GM19351 (cell line): ENCODE measurements at regions not wholly inside any gene's neighbourhood (a gene's known extent, or its start where the extent isn't known, plus 50 kb on each side); places are given as distances from the start of the nearest gene placed in this dataset.
"Not testable (repeated sequence)": the region's sequence is repeated elsewhere in the genome, so short reads cannot be mapped to it uniquely, and the experiment has no call there.

Experiments
- ATAC-seq: cut with Tn5 transposase; IDR thresholded peaks from one replicate; pipeline ENCODE4 v1.9.1; 2021; ENCODE audit warnings: mild to moderate bottlenecking, moderate library complexity; ENCODE audit not compliant: unreplicated experiment

DNA sequence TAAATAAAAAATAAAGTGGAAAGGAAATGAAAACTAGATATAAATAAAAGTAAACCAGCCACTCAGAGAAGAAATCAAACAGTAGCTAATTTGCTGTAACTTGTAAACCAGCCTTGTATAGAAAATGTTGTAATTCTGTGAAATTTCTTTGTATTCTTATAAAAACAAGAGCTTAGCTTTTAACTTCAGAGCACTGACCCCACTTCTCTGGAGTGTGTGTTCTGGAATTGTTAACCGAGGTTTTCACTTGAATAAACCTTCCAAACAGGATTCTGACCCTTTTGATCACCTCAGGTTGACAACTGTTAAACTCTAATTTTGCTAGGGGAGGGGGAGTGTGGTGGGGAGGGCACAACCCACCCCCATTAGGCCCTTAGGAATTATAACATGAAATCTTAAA lies 151.9 kb upstream of the TRIM24 start:
- no peak for ATAC-seq

DNA sequence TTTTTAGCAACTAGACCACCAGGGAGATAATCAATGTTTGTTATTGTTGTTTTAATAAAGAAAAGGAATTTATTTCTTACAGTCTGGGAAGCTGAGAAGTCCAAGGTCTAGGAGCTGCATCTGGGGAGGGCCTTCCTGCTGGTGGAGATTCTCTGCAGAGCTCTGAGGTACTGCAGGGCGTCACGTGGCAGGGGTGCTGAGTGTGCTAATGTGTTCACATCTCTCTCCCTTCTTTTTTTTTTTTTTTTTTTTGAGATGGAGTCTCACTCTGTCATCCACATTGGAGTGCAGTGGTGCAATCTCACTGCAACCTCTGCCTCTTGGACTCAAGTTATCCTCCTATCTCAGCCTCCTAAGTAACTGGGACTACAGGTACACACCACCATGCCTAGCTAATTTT lies 150.9 kb upstream of the TRIM24 start:
- ATAC-seq: no peak

DNA sequence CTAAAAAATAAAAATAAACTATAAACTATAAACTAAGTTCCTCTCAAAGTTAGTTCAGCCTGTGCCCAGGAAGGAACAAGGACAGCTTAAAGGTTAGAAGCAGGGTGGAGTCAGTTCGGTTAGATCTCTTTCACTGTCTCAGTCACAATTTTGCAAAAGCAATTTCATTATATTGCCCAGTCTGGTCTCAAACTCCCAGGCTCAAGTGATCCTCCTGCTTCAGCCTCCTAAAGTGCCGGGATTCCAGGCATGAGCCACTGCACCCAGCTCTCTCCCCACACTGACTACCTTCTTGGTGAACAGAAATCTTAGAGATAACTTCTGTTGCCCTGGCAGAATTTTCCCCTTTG lies 146.3 kb upstream of the TRIM24 start:
- ATAC-seq: no peak

DNA sequence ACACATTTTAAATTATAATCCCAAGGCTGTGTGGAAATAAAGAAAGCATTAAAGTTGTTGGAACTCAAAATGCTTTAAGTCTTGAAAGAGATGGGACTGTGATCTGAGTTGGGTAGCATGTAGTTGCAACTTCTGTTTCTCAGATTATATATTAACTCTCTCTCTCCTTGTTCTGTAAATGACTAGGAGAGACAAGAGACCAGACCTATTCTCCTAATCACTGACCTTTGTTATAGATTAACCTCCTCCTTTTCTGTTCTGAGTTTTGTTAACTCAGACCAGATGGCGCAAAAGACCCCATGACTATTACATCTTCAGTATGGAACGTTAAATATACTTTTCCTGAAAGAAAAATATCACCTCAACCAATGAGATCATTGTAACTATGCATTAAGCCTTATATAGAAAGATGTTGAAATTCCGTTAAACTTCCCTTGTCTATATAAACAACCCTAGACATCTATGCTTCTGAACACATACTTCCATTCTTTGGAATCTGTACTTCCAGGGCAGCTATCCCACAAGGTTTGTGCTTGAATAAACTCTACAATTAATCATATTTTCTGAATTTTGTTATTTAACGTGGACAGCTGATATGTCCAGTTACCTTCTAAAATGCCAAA lies 143.5 kb upstream of the TRIM24 start:
- peak; percentile 80 for ATAC-seq

DNA sequence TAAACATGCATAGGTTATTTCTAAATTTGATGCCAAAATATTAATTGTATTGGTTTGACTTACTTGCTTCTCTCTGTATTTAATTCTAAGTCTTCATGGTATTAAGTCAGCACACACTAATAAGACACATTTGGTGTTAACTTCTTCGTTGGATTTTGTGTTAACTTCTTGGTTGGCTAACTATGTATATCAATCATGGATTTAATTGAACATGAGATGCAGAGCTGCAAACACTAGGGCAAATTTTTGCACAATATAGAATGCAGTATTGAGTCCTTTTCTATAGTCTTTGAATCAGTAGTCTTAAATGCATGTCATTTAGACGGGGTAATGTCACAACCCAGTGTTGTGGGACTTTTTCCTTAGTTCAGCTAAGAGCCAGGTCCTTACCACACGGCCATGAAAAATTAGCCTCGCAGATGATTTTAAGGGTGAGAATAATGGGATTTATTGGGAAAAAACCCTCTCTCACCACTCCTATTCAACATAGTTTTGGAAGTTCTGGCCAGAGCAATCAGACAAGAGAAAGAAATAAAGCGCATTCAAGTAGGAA lies 142.9 kb upstream of the TRIM24 start:
- ATAC-seq: no peak

DNA sequence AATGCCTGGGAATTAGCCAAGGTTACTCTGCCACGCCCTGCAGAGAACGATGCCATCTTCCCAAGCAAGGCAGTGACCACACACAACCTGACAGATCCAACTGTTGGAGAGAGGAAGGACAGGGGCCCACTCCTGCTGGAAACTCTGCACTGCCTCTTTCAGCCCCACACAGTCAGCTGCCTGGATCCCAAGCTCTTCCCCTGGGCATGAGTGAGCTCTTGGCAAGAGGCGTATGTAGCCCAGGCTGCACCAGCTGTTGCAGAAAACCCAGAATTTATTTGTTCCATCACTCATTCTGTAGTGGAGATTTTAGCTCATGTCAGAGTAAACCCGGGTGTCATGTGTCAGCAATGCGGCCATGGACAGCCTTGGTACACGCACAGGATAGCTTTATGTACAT lies 135.1 kb upstream of the TRIM24 start:
- no peak for ATAC-seq

DNA sequence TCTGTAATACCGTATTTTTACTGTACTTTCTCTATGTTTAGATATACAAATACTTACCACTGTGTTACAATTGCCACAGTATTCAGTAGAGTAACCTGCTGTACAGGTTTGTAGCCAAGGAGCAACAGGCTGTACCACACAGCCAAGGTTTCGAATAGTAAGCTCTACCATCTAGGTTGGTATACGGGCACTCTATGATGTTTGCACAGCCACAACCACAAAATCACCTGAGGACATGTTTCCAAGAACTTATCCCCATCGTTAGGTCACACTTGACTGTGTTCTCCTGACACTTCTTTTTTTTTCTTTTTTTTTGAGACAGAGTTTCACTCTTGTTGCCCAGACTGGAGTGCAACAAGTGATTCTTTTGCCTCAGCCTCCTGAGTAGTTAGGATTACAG lies 134.6 kb upstream of the TRIM24 start:
- no peak for ATAC-seq

DNA sequence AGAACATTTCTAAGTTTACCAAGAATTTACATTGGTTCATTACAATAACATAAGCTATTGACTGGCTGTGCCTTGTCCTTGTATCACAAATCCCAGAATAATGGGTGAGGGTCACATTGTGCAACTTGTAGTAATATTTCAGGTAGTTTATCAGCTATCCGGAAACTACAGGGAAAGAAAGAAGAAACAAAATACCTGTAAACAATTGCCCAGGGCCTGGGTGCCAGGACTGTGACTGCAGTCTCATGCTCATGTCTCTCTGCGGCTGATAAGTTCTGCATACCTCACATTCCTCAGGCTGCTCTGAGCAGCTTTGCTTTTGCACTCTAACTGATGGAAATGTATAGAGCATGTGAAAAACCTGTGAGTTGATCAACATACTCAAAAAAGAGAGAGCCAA lies 131.8 kb upstream of the TRIM24 start:
- ATAC-seq: no peak

DNA sequence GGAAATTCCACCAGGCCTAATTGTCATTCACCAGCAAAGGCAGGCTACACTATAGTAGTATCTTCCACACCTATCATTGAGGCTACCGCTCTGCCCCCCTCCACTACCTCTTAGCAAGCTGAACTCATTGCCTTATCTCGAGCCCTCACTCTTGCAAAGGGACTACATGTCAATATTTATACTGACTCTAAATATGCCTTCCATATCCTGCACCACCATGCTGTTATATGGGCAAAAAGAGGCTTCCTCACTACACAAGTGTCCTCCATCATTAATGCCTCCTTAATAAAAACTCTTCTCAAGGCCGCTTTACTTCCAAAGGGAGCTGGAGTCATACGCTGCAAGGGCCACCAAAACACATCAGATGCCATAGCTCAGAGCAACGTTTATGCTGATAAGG lies 127.2 kb upstream of the TRIM24 start:
- not testable (repeated sequence) for ATAC-seq

DNA sequence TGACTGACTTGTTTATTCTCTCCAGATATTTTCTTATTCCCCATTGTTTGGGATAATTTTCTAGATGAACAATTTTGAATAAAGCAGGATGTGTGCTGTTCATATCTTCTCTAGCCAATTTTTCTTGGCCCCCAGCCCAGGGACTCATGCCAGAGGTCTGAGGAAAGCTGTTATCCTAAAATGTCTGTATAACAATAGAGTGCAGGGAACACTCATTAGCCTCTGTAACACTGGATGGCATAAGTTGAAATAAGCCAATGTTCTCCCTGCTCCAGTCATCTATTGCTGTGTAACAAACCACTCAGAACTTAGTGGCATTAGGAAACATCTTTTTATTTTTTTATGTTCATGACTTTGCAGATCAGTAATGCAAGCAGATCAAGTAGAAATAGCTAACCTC lies 121.7 kb upstream of the TRIM24 start:
- no peak for ATAC-seq

DNA sequence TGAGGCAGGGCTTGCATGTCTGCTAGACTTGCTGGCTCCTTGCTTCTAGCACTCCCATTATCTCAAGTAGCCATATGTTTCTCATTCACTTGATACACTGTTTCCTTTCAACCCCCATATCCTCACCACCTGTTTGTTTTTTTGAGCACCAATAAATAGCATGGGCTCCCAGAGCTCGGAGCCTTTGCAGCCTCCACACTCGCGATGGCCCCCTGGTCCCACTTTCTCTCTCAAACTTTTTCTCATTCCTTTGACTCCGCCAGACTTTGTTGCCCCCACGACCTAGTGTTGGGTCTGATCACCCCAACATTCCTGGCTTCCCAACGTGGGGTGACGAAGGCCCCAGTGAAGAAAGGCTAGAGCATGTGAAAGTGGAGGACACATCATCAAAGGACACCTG lies 120.8 kb upstream of the TRIM24 start:
- not testable (repeated sequence) for ATAC-seq

DNA sequence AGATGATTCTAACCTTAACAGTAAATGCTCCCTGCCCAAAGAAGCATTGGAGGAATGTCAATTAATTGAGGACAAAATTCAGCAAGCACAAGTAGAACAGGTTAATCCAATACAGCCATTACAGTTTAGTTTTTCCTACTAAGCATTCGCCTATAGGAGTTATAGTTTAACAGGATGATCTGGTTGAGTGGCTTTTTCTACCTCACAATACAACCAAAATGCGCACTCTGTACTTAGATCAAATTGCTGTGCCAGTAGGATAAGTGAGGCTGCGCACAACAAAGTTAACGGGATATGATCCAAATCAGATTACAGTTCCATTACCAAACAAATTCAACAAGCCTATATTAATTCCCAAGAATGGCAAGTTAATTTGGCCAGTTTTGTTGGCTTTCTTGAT lies 117.1 kb upstream of the TRIM24 start:
- no peak for ATAC-seq

DNA sequence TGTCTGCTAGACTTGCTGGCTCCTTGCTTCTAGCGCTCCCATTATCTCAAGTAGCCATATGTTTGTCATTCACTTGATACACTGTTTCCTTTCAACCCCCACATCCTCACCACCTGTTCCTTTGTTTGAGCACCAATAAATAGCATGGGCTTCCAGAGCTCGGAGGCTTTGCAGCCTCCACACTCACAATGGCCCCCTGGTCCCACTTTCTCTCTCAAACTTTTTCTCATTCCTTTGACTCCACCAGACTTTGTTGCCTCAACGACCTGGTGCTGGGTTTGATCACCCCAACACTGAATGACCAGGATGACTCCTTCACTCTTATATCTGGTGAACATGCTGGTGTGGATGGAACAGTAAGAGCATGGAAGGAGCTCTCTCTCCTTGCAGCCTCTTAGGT lies 114.5 kb upstream of the TRIM24 start:
- ATAC-seq: no peak

DNA sequence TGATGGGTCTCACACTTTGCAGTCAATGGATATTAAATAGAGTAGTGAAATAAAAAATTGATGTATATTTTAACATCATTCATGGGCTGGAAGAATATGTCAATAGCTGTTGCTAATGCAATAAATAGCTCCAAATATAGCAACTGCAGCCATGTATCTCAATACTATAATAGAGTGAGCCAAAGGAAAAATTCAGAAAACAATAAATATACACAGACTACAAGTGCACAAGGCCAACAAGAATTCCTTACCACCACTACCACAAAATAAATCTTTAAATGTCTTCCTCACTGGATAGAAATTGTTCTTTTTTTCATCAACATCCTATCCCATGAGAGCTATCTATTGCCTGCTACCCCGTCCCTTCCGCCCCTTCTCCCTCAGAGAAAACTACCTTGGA lies 113.1 kb upstream of the TRIM24 start:
- ATAC-seq: no peak

DNA sequence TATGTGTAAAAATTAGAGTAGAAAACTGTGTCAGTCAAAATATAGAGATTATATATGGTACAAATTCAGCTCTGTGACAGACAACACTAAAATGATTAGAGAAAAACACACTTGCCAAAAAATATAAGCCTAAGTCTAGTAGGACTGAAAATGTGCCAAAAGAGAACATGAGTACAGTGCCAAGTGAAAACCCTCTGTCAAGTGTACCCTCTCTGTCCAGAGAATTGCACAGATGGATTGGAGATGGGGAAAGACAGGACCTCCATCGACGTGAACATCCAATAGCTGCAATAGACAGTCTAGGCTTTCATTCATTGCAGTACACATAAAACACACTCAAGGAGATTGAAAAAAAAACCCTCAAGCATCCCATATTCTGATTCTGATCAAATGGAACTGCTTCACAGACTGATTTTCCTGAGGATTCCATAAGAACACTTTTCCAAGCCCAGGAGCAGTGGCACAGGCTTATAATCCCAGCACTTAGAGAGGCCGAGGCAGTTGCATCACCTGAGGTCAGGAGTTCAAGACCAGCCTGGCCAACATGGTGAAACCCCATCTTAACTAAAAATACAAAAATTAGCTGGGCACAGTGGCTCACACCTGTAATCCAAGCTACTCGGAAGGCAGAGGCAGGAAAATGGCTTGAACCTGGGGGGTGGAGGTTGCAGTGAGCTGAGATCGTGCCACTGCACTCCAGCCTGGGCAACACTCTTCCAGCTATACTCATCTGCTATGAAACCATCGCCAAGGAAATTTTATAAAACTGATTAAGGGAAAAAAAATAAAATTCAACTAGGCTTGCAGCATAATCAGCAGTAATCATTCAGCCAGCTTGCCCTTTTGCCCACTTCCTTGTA lies 110.0 kb upstream of the TRIM24 start:
- ATAC-seq: no peak

DNA sequence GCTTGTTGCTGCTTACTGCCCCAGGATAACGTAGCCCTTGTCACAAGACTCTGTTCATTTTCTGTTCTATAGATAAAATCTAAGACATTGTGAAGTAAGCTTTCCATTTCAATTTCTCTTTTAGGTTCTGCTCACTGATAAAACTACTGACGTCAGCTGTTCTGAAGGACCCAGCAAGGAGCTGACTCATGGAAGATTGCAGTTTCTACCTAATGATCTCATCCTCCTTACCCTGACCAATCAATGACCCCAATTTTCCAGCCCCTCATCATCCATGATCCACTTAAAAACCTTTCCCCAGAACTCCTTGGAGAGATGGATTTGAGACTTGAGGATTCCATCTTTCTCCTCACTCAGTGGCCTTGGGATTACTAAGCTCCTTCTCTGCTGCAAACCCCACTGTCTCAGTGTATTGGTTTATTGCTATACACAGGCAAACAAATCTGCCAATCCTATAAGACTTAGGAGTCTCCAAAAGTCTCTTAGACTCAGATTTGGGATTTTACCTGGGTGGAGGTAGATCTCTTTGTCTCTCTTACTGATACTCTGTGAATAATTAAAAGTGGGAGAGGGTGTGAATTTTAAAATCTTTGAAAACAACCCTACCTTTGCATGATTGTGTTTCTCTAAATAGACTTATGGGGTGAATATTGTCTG lies 109.2 kb upstream of the TRIM24 start:
- ATAC-seq: no peak

DNA sequence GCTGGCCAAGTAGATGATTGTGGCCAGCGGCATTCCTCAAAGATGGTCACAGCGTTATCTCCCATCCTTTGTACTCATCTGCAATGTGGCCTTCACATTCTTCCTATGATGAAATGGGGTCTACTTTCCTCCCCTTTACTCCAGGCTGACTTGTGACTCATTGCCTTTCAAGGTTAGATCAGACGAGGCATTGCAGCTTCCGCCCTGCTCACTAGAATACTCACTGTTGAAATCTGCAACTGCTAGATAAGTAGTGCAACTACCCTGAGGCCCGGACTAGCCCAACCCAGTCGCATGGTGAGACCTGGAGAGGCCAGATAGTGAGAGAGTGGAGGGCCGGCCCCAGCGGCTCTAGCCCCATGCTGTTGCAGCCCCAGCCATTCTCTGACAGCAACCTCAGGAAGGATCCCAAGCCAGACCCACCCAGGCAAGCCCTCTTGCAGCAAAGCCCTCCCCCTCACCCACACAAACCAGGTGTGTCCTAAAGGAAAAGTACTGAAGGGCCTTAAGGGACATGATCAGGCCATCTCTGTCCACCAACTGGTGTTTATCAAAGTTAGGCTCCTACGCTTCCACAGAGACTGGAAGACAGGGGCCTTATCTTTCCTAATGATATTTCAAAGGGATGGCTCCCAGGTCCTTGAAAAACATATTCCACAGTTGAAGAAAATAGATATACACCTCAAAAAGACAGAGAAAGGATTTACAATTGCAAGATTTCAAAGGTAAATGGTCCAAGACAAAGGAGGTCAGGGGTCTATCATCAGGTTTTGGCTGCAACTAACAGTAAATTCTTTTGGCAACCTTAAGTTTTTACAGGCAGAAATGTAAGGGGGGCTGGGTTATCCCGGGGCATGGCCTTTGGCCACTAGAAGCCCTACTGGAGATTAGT lies 107.2 kb upstream of the TRIM24 start:
- ATAC-seq: no peak

DNA sequence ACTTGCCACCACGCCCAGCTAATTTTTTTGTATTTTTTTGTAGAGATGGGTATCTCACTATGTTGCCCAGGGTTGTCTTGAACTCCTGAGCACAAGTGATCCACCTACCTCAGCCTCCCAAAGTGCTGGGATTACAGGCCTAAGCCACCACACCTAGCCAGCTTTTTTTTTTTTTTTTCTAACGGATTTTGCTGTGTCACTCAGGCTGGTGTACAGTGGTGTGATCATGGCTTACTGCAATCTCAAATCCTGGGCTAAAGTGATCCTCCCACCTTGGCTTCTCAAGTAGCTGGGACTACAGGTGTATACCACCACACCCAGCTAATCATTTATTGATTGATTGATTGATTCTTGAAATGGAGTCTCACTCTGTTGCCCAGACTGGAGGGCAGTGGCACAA lies 106.0 kb upstream of the TRIM24 start:
- ATAC-seq: no peak

DNA sequence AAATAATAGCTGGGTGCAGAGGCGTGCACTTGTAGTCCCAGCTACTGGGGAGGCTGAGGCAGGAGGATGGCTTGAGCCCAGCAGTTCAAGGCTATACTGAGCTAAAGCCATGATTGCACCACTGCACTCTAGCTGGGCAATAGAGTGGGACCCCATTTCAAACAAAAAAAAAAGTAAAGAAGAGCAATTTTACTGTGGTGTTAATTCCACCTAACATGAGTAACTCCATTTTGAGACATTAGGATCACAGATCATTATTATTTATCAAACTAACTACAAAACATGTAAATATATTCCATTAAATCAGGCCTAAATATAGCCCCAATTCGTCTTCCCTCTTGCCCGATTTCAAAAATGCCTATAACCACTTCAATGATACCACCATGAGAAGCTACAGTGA lies 104.8 kb upstream of the TRIM24 start:
- no peak for ATAC-seq

DNA sequence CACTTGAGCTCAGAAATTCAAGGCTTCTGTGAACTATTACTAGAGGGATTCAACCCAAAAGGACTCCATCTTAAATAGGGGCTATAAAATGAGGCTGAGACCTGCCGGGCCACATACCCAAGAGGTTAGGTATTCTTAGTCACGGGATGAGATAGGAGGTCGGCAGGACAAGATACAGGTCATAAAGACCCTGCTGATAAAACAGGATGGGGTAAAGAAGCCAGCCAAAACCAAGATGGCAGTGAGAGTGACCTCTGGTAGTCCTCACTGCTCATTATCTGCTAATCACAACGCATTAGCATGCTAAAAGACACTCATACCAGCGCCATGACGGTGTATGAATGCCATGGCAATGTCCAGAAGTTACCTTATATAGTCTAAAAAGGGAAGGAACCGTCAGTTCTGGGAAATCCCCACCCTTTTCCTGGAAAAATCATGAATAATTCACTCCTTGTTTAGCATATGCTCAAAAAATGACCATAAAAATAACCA lies 101.2 kb upstream of the TRIM24 start:
- ATAC-seq: no peak
